NB4 (cell line): ENCODE measurements at regions not wholly inside any gene's neighbourhood (a gene's known extent, or its start where the extent isn't known, plus 50 kb on each side); places are given as distances from the start of the nearest gene placed in this dataset.

ENCODE experiments used
- DNase-seq: peaks from one replicate; pipeline ENCODE4 v3.0.0; 2010; ENCODE audit warnings: low read depth
- H3K4me3 ChIP-seq: one replicate; pipeline ENCODE4 v1.5.1; 2011; ENCODE audit warnings: mild to moderate bottlenecking, low read depth, low read length, moderate library complexity
- MYC ChIP-seq: IDR thresholded peaks from 2 replicates; pipeline ENCODE4 v1.6.1; 2011; ENCODE audit warnings: low read depth, low read length
- POLR2A ChIP-seq: IDR thresholded peaks from 2 replicates; pipeline ENCODE4 v1.6.1; 2011; ENCODE audit warnings: mild to moderate bottlenecking; ENCODE audit not compliant: insufficient read length; ENCODE audit errors: extremely low read depth
- TF ChIP-seq, protein P1 (sequence below): IDR thresholded peaks from 2 replicates; pipeline ENCODE4 v1.6.1; 2011; ENCODE audit warnings: low read depth, low read length
- TF ChIP-seq, protein P2 (sequence below): IDR thresholded peaks from one replicate; pipeline ENCODE4 v1.5.1; 2012; ENCODE audit warnings: low read depth, low read length

GRCh38 chr10:93181271-93182048 lies 107.8 kb downstream of the CYP26A1 start:
- DNase-seq, result no peak
- TF ChIP-seq, protein P1, sequence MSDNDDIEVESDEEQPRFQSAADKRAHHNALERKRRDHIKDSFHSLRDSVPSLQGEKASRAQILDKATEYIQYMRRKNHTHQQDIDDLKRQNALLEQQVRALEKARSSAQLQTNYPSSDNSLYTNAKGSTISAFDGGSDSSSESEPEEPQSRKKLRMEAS, result no peak
- no peak for TF ChIP-seq POLR2A
- no peak overlapping the region for H3K4me3 ChIP-seq

DNA sequence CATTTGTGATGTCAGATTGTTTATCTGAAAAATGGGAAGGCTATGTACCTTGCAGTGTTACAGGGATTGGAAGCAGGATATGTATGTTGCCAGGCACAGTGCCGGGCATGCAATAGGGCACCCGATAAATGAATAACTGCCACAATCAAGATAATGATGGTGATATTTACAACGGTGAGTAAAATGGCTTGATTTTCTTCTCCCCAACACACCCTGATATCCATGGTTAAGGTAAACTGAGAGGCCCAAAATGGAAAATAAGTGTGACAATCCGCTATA lies 108.3 kb downstream of the CYP26A1 start:
- TF ChIP-seq MYC (no peak), POLR2A (no peak)
- TF ChIP-seq, protein P2, sequence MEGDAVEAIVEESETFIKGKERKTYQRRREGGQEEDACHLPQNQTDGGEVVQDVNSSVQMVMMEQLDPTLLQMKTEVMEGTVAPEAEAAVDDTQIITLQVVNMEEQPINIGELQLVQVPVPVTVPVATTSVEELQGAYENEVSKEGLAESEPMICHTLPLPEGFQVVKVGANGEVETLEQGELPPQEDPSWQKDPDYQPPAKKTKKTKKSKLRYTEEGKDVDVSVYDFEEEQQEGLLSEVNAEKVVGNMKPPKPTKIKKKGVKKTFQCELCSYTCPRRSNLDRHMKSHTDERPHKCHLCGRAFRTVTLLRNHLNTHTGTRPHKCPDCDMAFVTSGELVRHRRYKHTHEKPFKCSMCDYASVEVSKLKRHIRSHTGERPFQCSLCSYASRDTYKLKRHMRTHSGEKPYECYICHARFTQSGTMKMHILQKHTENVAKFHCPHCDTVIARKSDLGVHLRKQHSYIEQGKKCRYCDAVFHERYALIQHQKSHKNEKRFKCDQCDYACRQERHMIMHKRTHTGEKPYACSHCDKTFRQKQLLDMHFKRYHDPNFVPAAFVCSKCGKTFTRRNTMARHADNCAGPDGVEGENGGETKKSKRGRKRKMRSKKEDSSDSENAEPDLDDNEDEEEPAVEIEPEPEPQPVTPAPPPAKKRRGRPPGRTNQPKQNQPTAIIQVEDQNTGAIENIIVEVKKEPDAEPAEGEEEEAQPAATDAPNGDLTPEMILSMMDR, result no peak
- TF ChIP-seq, protein P1, result no peak
- H3K4me3 ChIP-seq, result no peak overlapping the region
- DNase-seq, result no peak

DNA sequence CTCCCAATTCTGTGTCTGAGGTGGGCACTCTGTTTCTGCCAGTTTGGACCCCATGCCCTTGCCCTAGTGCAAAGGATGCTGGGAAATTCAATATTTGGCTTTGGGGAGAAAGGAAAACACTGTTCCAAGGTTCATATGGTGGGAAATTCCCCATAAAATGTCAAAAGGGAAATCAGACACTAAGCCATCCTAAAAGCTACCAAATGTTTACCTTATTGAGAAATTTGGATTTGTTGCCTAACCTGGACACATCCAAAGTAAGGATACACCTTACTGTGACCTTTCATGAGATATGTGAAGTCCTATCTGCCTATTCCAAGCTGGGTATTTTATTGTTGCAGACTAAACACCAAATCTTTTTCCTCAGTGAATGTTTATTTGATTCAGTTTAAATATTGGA lies 109.1 kb downstream of the CYP26A1 start:
- no peak for DNase-seq
- H3K4me3 ChIP-seq, result no peak overlapping the region
- TF ChIP-seq, protein P1, result no peak
- TF ChIP-seq, protein P2, result no peak
- TF ChIP-seq MYC (no peak), POLR2A (no peak)

DNA sequence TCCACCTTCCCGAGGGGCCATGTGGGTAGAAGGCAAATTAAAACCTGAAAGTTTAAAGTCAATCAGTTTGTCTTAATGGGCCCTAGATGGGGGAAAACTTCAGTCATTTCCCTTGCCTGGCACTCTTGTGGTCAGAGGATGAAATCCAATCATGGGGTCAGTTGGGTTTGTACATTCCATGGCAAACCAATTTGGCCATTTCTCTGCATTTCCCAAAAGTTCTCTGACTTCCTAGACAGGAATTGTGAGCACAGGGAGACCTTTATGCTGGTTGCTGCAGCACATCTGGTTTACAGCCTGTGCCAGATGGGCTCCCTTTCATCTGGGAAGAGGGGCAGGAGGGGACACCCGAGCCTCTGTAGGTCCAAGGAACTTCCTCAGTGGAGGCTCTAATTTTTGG lies 113.0 kb downstream of the CYP26A1 start:
- H3K4me3 ChIP-seq, result no peak overlapping the region
- DNase-seq, result no peak
- TF ChIP-seq POLR2A, result no peak
- TF ChIP-seq, protein P1, result no peak
- TF ChIP-seq, protein P2, result no peak
- no peak for TF ChIP-seq MYC

GRCh38 chr10:93189944-93190343 lies 116.3 kb downstream of the CYP26A1 start:
- no peak for TF ChIP-seq POLR2A
- TF ChIP-seq, protein P1, result no peak
- H3K4me3 ChIP-seq, result no peak overlapping the region
- DNase-seq, result no peak

DNA sequence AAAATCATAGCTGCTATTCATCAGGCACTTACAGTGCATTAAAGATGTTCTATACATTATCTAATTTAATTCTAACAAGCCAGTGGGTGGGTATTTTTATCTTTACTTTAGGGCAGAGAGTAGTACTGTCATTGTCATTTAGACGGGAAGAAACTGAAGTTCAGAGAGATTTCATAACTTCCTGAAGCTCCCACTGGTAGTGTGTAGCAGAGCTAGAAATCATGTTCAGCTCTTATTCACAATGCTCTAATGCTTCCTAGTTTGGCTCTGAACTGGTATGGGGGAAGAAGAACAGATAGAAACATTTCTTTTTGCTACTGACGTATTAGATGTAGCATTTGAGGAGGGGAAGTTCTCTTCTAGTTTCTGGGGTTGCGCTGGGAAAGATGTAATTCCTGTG lies 116.7 kb downstream of the CYP26A1 start:
- DNase-seq, result peak; percentile 74
- TF ChIP-seq, protein P1, result no peak
- TF ChIP-seq, protein P2, result no peak
- TF ChIP-seq POLR2A, result no peak
- TF ChIP-seq MYC, result no peak
- no peak overlapping the region for H3K4me3 ChIP-seq
